GM23338 (cell line): ENCODE measurements at regions not wholly inside any gene's neighbourhood (a gene's known extent, or its start where the extent isn't known, plus 50 kb on each side); places are given as distances from the start of the nearest gene placed in this dataset.
A peak's percentile ranks its signal among the peaks of the same experiment; 100 is the strongest.

Source experiments
- ATAC-seq: fragments of 200-7000 bp; cut with Tn5 transposase; 3 replicates; pipeline ENCODE4 v1.9.1; 2020
- DNase-seq: peaks from one replicate; pipeline ENCODE4 v3.0.0-alpha.2; 2015; ENCODE audit warnings: low spot score
- H2AFZ ChIP-seq: fragments of 200-600 bp; sonication (generic); 2 replicates; pipeline ENCODE4 v1.8.0; 2016; ENCODE audit warnings: antibody characterized with exemption, mild to moderate bottlenecking, moderate library complexity
- H3F3A ChIP-seq: fragments of 200-600 bp; sonication (generic); replicated peaks from 2 replicates; pipeline ENCODE4 v1.8.0; 2017; ENCODE audit warnings: antibody characterized with exemption, mixed run types, low read depth
- H3K27ac ChIP-seq: fragments of 200-600 bp; sonication (generic); 2 replicates; pipeline ENCODE4 v1.6.1; 2016; ENCODE audit warnings: low read depth
- H3K27me3 ChIP-seq: fragments of 200-600 bp; sonication (generic); 2 replicates; pipeline ENCODE4 v1.8.0; 2016; ENCODE audit warnings: mild to moderate bottlenecking, mixed run types, moderate library complexity; ENCODE audit not compliant: insufficient read depth
- H3K36me3 ChIP-seq: fragments of 200-600 bp; sonication (generic); 2 replicates; pipeline ENCODE4 v1.8.0; 2016; ENCODE audit warnings: mild to moderate bottlenecking; ENCODE audit not compliant: insufficient read depth
- H3K4me1 ChIP-seq: fragments of 200-600 bp; sonication (generic); 2 replicates; pipeline ENCODE4 v1.8.0; 2016; ENCODE audit warnings: mild to moderate bottlenecking, moderate library complexity; ENCODE audit not compliant: insufficient read depth
- H3K4me2 ChIP-seq: fragments of 200-600 bp; sonication (generic); 2 replicates; pipeline ENCODE4 v1.7.1; 2017; ENCODE audit warnings: mixed run types
- H3K4me3 ChIP-seq: fragments of 200-600 bp; sonication (generic); 2 replicates; pipeline ENCODE4 v1.6.1; 2016; ENCODE audit warnings: mixed run types
- H3K79me2 ChIP-seq: fragments of 200-600 bp; sonication (generic); replicated peaks from 2 replicates; pipeline ENCODE4 v1.8.0; 2017; ENCODE audit warnings: mild to moderate bottlenecking; ENCODE audit not compliant: insufficient read depth
- H3K9me2 ChIP-seq: fragments of 200-600 bp; sonication (generic); 2 replicates; pipeline ENCODE4 v1.8.0; 2017; ENCODE audit not compliant: insufficient read depth
- H4K20me1 ChIP-seq: fragments of 200-600 bp; sonication (generic); replicated peaks from 2 replicates; pipeline ENCODE4 v1.8.0; 2017; ENCODE audit warnings: mild to moderate bottlenecking; ENCODE audit not compliant: insufficient read depth
- H3K27ac Mint-ChIP-seq: 2 replicates; pipeline ENCODE4 v1.8.0; 2020; ENCODE audit warnings: inconsistent platforms, mild to moderate bottlenecking, moderate library complexity, mixed read lengths
- H3K27me3 Mint-ChIP-seq: 3 replicates; pipeline ENCODE4 v1.8.0; 2022; ENCODE audit warnings: low read depth, mild to moderate bottlenecking, moderate library complexity, mixed read lengths, inconsistent platforms; ENCODE audit not compliant: insufficient read depth, poor library complexity
- H3K36me3 Mint-ChIP-seq: 3 replicates; pipeline ENCODE4 v1.8.0; 2021; ENCODE audit warnings: low read depth, mild to moderate bottlenecking, inconsistent platforms, moderate library complexity, mixed read lengths
- H3K4me1 Mint-ChIP-seq: 3 replicates; pipeline ENCODE4 v1.8.0; 2020; ENCODE audit warnings: mild to moderate bottlenecking, inconsistent platforms, mixed read lengths
- H3K4me3 Mint-ChIP-seq: 3 replicates; pipeline ENCODE4 v1.8.0; 2021; ENCODE audit warnings: moderate library complexity, mild to moderate bottlenecking, inconsistent platforms, mixed read lengths
- H3K9me3 Mint-ChIP-seq: 3 replicates; pipeline ENCODE4 v1.8.0; 2020; ENCODE audit warnings: moderate library complexity, mild to moderate bottlenecking, inconsistent platforms, mixed read lengths
- CREB1 ChIP-seq: fragments of 250-450 bp; sonication (Bioruptor Pico); IDR thresholded peaks from 2 replicates; pipeline ENCODE4 v1.5.0; 2020; ENCODE audit warnings: low read depth, mild to moderate bottlenecking, moderate library complexity
- ETS1 ChIP-seq: IDR thresholded peaks from 2 replicates; pipeline ENCODE4 v1.6.1; 2016; ENCODE audit warnings: antibody characterized with exemption
- EZH2 ChIP-seq: fragments of 200-600 bp; sonication (generic); IDR thresholded peaks from one replicate; pipeline ENCODE4 v1.8.0; 2017; ENCODE audit warnings: antibody characterized with exemption, mild to moderate bottlenecking, low read depth; ENCODE audit not compliant: unreplicated experiment
- EZH2phosphoT487 ChIP-seq: fragments of 200-600 bp; sonication (generic); IDR thresholded peaks from one replicate; pipeline ENCODE4 v1.8.1; 2018; ENCODE audit warnings: antibody characterized with exemption; ENCODE audit not compliant: unreplicated experiment
- JUNB ChIP-seq: IDR thresholded peaks from one replicate; pipeline ENCODE4 v1.6.1; 2016; ENCODE audit warnings: antibody characterized with exemption; ENCODE audit not compliant: unreplicated experiment
- NANOG ChIP-seq: IDR thresholded peaks from 2 replicates; pipeline ENCODE4 v1.6.1; 2016; ENCODE audit warnings: antibody characterized with exemption, borderline replicate concordance
- POLR2AphosphoS5 ChIP-seq: IDR thresholded peaks from 2 replicates; pipeline ENCODE4 v1.6.1; 2016; ENCODE audit warnings: antibody characterized with exemption, low read depth
- STAT1 ChIP-seq: IDR thresholded peaks from one replicate; pipeline ENCODE4 v1.6.1; 2016; ENCODE audit warnings: antibody characterized with exemption; ENCODE audit not compliant: unreplicated experiment
- ZNF114 ChIP-seq: fragments of 250-450 bp; sonication (Bioruptor Pico); IDR thresholded peaks from 2 replicates; pipeline ENCODE4 v1.5.0; 2020; ENCODE audit warnings: mild to moderate bottlenecking, moderate library complexity
- ZNF331 ChIP-seq: fragments of 250-450 bp; sonication (Bioruptor Pico); IDR thresholded peaks from 2 replicates; pipeline ENCODE4 v1.5.0; 2020; ENCODE audit warnings: low read depth, mild to moderate bottlenecking, moderate library complexity
- ZNF462 ChIP-seq: fragments of 250-450 bp; sonication (Bioruptor Pico); IDR thresholded peaks from 2 replicates; pipeline ENCODE4 v1.5.0; 2020; ENCODE audit warnings: mild to moderate bottlenecking, moderate library complexity

GRCh38 chr1:195337646-195338045 lies 1270.6 kb downstream of the KCNT2 start (continued):
- no peak for TF ChIP-seq ZNF462 (CRISPR knock-in tag)
- TF ChIP-seq NANOG, result no peak
- no peak for TF ChIP-seq EZH2phosphoT487
- TF ChIP-seq JUNB, result no peak
- no peak for TF ChIP-seq ZNF114 (CRISPR knock-in tag)
- TF ChIP-seq POLR2AphosphoS5, result no peak
- TF ChIP-seq ZNF331 (CRISPR knock-in tag), result no peak
- TF ChIP-seq CREB1 (CRISPR knock-in tag), result no peak
- no peak for TF ChIP-seq STAT1
- no peak for TF ChIP-seq EZH2

- peaks cover 11% of the 10 kb centered on the region for H3K4me1 ChIP-seq
- no peaks in the 10 kb centered on the region for H3K36me3 ChIP-seq
- peak overlapping the region; percentile 52 for H3K27ac ChIP-seq
- no peaks in the 10 kb centered on the region for H3K9me3 Mint-ChIP-seq
- no peaks in the 10 kb centered on the region for H3F3A ChIP-seq
- peaks cover 1% of the 10 kb centered on the region for H3K27me3 Mint-ChIP-seq
- no peak overlapping the region for H2AFZ ChIP-seq
- H3K9me2 ChIP-seq, result no peaks in the 10 kb centered on the region
- peak overlapping the region; percentile 96 for H3K27ac Mint-ChIP-seq
- ATAC-seq, result peak; percentile 78
- H3K36me3 Mint-ChIP-seq, result no peaks in the 10 kb centered on the region
- peak overlapping the region; percentile 18; the same call in 1 of the 3 replicates for H3K4me3 Mint-ChIP-seq
- no peaks in the 10 kb centered on the region for H3K27me3 ChIP-seq
- peak overlapping the region; percentile 36; the same call in 1 of the 2 replicates for H3K4me2 ChIP-seq
- peak; percentile 44 for DNase-seq
- H3K4me1 Mint-ChIP-seq, result peaks cover 31% of the 10 kb centered on the region
- H4K20me1 ChIP-seq, result no peaks in the 10 kb centered on the region
- no peaks in the 10 kb centered on the region for H3K79me2 ChIP-seq
- no peak overlapping the region for H3K4me3 ChIP-seq
- TF ChIP-seq CREB1 (CRISPR knock-in tag) (no peak), ETS1 (no peak)
Measured at GRCh38 chr1:195336812-195337211, 1271.4 kb downstream of the KCNT2 start.
